SK-N-SH (cell line): ENCODE measurements at regions not wholly inside any gene's neighbourhood (a gene's known extent, or its start where the extent isn't known, plus 50 kb on each side); places are given as distances from the start of the nearest gene placed in this dataset.

Experiments used
- CTCF ChIA-PET: fragments of 300-600, 350-600 bp; formaldehyde crosslinking; extraction: SDS; loops from one replicate; lab custom pipeline; 2021; lab: Yijun Ruan, JAX
- POLR2A ChIA-PET: fragments of 350-600 bp; sonication (Branson Sonifier 250); formaldehyde crosslinking; extraction: SDS; loops from one replicate; lab custom pipeline; 2020; ENCODE audit warnings: antibody characterized with exemption, inconsistent platforms; lab: Yijun Ruan, JAX
- DNase-seq: peaks from one replicate; pipeline ENCODE4 v3.0.0; 2012
- H2AFZ ChIP-seq: fragments of 200-600 bp; sonication (generic); 2 replicates; pipeline ENCODE4 v1.8.1; 2016; ENCODE audit warnings: antibody characterized with exemption, mild to moderate bottlenecking, low read depth
- H3F3A ChIP-seq: fragments of 200-600 bp; sonication (generic); replicated peaks from 2 replicates; pipeline ENCODE3; 2016; ENCODE audit warnings: antibody characterized with exemption, mild to moderate bottlenecking; ENCODE audit not compliant: insufficient read depth
- H3K27ac ChIP-seq, 2 experiments: fragments of 200-500 bp in 1 of 2; fragments of 200-600 bp in 1 of 2; sonication (Bioruptor generic) in 1 of 2; sonication (generic), shearing (Covaris generic) in 1 of 2; 2 replicates each; pipeline versions ENCODE4 v1.5.1 to v1.6.1; 2014 to 2016; ENCODE audit warnings: low read depth in 2 of 2, inconsistent platforms in 1 of 2, low read length in 1 of 2, mild to moderate bottlenecking in 1 of 2, mixed read lengths in 1 of 2
- H3K27me3 ChIP-seq: fragments of 200-600 bp; sonication (generic), shearing (Covaris generic); 2 replicates; pipeline ENCODE4 v1.6.1; 2016; ENCODE audit warnings: mixed run types; ENCODE audit not compliant: insufficient read depth
- H3K36me3 ChIP-seq, 2 experiments: fragments of 200-500 bp in 1 of 2; fragments of 200-600 bp in 1 of 2; sonication (Bioruptor generic) in 1 of 2; sonication (generic) in 1 of 2; replicated peaks in 1 of 2; 2 replicates each; pipeline versions ENCODE3 to v1.5.1; 2014 to 2016; ENCODE audit warnings: low read length in 1 of 2, mild to moderate bottlenecking in 1 of 2; ENCODE audit not compliant: insufficient read depth in 2 of 2, control insufficient read depth in 1 of 2
- H3K4me1 ChIP-seq, 2 experiments: fragments of 200-500 bp in 1 of 2; fragments of 200-600 bp in 1 of 2; sonication (Bioruptor generic) in 1 of 2; sonication (generic), shearing (Covaris generic) in 1 of 2; 2 replicates each; pipeline versions ENCODE4 v1.5.1 to v1.6.1; 2014 to 2016; ENCODE audit warnings: low read depth in 1 of 2, low read length in 1 of 2, mixed run types in 1 of 2; ENCODE audit not compliant: insufficient read depth in 2 of 2, control insufficient read depth in 1 of 2
- H3K4me2 ChIP-seq: fragments of 200-600 bp; sonication (generic), shearing (Covaris generic); 2 replicates; pipeline ENCODE4 v1.6.1; 2017; ENCODE audit warnings: mixed run types
- H3K4me3 ChIP-seq, 2 experiments: fragments of 200-500 bp in 1 of 2; fragments of 200-600 bp in 1 of 2; sonication (Bioruptor generic) in 1 of 2; sonication (generic), shearing (Covaris generic) in 1 of 2; 2 replicates each; pipeline versions ENCODE4 v1.5.1 to v1.8.1; 2014 to 2016; ENCODE audit warnings: low read depth in 2 of 2, inconsistent platforms in 1 of 2, low read length in 1 of 2, mild to moderate bottlenecking in 1 of 2, mixed read lengths in 1 of 2, moderate library complexity in 1 of 2
- H3K79me2 ChIP-seq: fragments of 200-600 bp; sonication (generic); 2 replicates; pipeline ENCODE4 v1.8.1; 2017; ENCODE audit warnings: mild to moderate bottlenecking; ENCODE audit not compliant: insufficient read depth
- H3K9ac ChIP-seq: fragments of 200-600 bp; sonication (generic); 2 replicates; pipeline ENCODE4 v1.6.1; 2017; ENCODE audit warnings: mixed run types
- H3K9me2 ChIP-seq: fragments of 200-600 bp; sonication (generic); 2 replicates; pipeline ENCODE4 v1.6.1; 2017; ENCODE audit warnings: mixed run types
- H3K9me3 ChIP-seq: fragments of 200-600 bp; sonication (generic); 2 replicates; pipeline ENCODE4 v1.6.1; 2017; ENCODE audit warnings: mixed run types, mild to moderate bottlenecking, moderate library complexity
- H4K20me1 ChIP-seq: fragments of 200-600 bp; sonication (generic); 2 replicates; pipeline ENCODE4 v1.6.1; 2017; ENCODE audit warnings: mild to moderate bottlenecking, mixed run types; ENCODE audit not compliant: insufficient read depth
- ELF1 ChIP-seq: IDR thresholded peaks from 2 replicates; pipeline ENCODE4 v1.4.0; 2012
- FOSL2 ChIP-seq: IDR thresholded peaks from 2 replicates; pipeline ENCODE4 v1.4.0; 2012; ENCODE audit warnings: low read depth, mild to moderate bottlenecking, moderate library complexity, borderline replicate concordance
- FOXM1 ChIP-seq: IDR thresholded peaks from 2 replicates; pipeline ENCODE4 v1.4.0; 2012; ENCODE audit warnings: low read depth, mild to moderate bottlenecking
- GATA2 ChIP-seq: sonication (generic); formaldehyde crosslinking; IDR thresholded peaks from 2 replicates; pipeline ENCODE4 v1.5.0; 2020; ENCODE audit warnings: mild to moderate bottlenecking, missing genetic modification reagents
- IRF3 ChIP-seq: fragments of 150-350 bp; IDR thresholded peaks from 2 replicates; pipeline ENCODE4 v1.6.1; 2016; ENCODE audit warnings: mild to moderate bottlenecking, low read depth, low read length
- MEF2A ChIP-seq: IDR thresholded peaks from 2 replicates; pipeline ENCODE4 v1.4.0; 2012; ENCODE audit warnings: low read depth, borderline replicate concordance
- NRF1 ChIP-seq: IDR thresholded peaks from 2 replicates; pipeline ENCODE4 v1.6.1; 2012; ENCODE audit warnings: low read depth, mild to moderate bottlenecking, low read length
- POLR2AphosphoS5 ChIP-seq: IDR thresholded peaks from 2 replicates; pipeline ENCODE4 v1.6.1; 2012; ENCODE audit warnings: low read depth, low read length
- RAD21 ChIP-seq: IDR thresholded peaks from 2 replicates; pipeline ENCODE4 v1.6.1; 2012; ENCODE audit warnings: mild to moderate bottlenecking, low read length
- REST ChIP-seq: IDR thresholded peaks from 2 replicates; pipeline ENCODE4 v1.6.1; 2012; ENCODE audit warnings: mild to moderate bottlenecking, low read depth, low read length, moderate library complexity
- RFX5 ChIP-seq: IDR thresholded peaks from 2 replicates; pipeline ENCODE4 v1.6.1; 2012; ENCODE audit warnings: mild to moderate bottlenecking, improper control_type of control experiment, low read length
- SIN3A ChIP-seq: IDR thresholded peaks from 2 replicates; pipeline ENCODE4 v1.6.1; 2012; ENCODE audit warnings: low read depth, mild to moderate bottlenecking, low read length, moderate library complexity, borderline replicate concordance
- USF1 ChIP-seq: IDR thresholded peaks from 2 replicates; pipeline ENCODE4 v1.4.0; 2012; ENCODE audit warnings: low read depth, borderline replicate concordance
- ZBTB33 ChIP-seq: IDR thresholded peaks from 2 replicates; pipeline ENCODE4 v1.4.0; 2012; ENCODE audit warnings: low read depth, borderline replicate concordance
- WGBS: methylation state at CpG from one replicate; pipeline ENCODE4 v1.1.6; 2017; ENCODE audit warnings: low lambda C conversion rate; 5-methylcytosine and 5-hydroxymethylcytosine counted together
- TF ChIP-seq, protein P1 (sequence below): IDR thresholded peaks from 2 replicates; pipeline ENCODE4 v1.4.0; 2012; ENCODE audit warnings: low read depth

DNA sequence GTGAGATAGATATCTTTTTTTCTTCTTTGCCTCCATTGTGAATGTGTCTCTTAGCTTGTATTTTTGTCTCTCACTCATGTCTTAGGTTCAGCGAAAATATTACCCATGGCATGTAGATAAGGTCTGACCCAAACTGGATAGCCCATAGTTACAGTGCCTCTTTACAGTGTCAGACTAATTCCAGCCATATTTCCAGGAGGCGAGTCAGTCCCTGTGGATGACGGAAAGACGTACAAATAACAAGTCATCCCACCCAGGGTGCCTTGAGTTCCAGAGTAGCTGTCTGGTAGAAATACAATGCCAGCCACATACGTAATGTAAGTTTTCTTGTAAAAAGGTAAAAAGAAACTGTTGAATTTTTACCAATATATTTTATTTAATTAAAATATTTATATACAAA, 157.3 kb downstream of the ZNF281 start:
- DNase-seq = no peak
- Histone ChIP-seq H3K79me2 (no peaks in the 10 kb centered on the region), H3K27ac (no peak overlapping the region), H3K9ac (no peak overlapping the region), H3K27me3 (no peaks in the 10 kb centered on the region), H3F3A (no peaks in the 10 kb centered on the region), H4K20me1 (no peaks in the 10 kb centered on the region), H3K9me3 (no peaks in the 10 kb centered on the region), H3K4me3 (no peak overlapping the region), H3K4me2 (no peak overlapping the region), H3K36me3 (no peaks in the 10 kb centered on the region), H2AFZ (no peak overlapping the region), H3K9me2 (no peaks in the 10 kb centered on the region), H3K4me1 (no peaks in the 10 kb centered on the region)
- WGBS = 78% methylated on average over 5 of the region's 5 CpGs
- TF ChIP-seq REST = no peak
- no peak for TF ChIP-seq ELF1
- TF ChIP-seq MEF2A = no peak
- TF ChIP-seq FOSL2 = no peak
- no peak for TF ChIP-seq SIN3A
- TF ChIP-seq POLR2AphosphoS5 = no peak
- no peak for TF ChIP-seq RAD21
- no peak for TF ChIP-seq NRF1
- ChIA-PET CTCF (interaction anchor here (0.6 kb wide), 2 partner anchors 70 to 238 kb away, joined by 3 read pairs; no protein-coding TSS in a partner anchor), POLR2A (no interaction called here)

DNA sequence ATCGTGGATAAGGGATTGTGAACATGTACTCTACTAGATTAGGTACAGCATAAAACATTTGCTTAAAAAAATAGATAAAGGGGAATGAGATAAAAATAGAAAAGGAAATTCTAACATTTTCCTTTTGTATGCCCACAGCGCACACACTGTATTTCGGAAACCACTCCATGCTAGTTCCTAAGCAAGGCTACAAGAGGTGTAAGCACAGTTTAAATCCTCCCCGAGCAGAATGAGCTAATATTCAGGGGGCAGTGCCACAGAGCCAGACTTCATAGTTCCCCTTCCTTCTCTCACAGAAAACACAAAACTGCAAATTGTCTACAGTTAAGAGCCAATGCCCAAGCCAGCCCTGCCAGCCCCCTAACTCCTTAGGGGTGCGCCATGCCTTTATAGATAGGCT, 159.4 kb downstream of the ZNF281 start:
- peaks cover 0 to 6% of the 10 kb centered on the region in 2 experiments for H3K36me3 ChIP-seq
- WGBS = 76% methylated on average over 5 of the region's 5 CpGs
- CTCF ChIA-PET = interaction anchor here (0.7 to 0.8 kb wide), 2 partner anchors 93 to 260 kb away, joined by 3 read pairs; no protein-coding TSS in a partner anchor
- TF ChIP-seq ZBTB33 = no peak
- no peak for TF ChIP-seq ELF1
- no peak for TF ChIP-seq RFX5
- no peak for TF ChIP-seq FOXM1
- TF ChIP-seq IRF3 = no peak
- TF ChIP-seq USF1 = no peak
- TF ChIP-seq, protein P1, sequence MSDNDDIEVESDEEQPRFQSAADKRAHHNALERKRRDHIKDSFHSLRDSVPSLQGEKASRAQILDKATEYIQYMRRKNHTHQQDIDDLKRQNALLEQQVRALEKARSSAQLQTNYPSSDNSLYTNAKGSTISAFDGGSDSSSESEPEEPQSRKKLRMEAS = no peak
- no peak for TF ChIP-seq REST
- no peak for TF ChIP-seq POLR2AphosphoS5
- TF ChIP-seq GATA2 = no peak
- no peak for TF ChIP-seq SIN3A

More for the DNA sequence above, 159.4 kb downstream of the ZNF281 start:
- DNase-seq = no peak
- Histone ChIP-seq H3K27me3 (no peaks in the 10 kb centered on the region), H3K9ac (no peak overlapping the region), H2AFZ (no peak overlapping the region), H3K4me2 (no peak overlapping the region), H3K4me1 (no peaks in the 10 kb centered on the region), H3K79me2 (no peaks in the 10 kb centered on the region), H3K27ac (no peak overlapping the region), H3K4me3 (no peak overlapping the region), H3F3A (no peaks in the 10 kb centered on the region), H3K9me3 (no peaks in the 10 kb centered on the region), H4K20me1 (no peaks in the 10 kb centered on the region), H3K9me2 (no peaks in the 10 kb centered on the region)
- POLR2A ChIA-PET = no interaction called here
